ENCODE measurements at regions not wholly inside any gene's neighbourhood (a gene's known extent, or its start where the extent isn't known, plus 50 kb on each side); places are given as distances from the start of the nearest gene placed in this dataset.
A peak's percentile ranks its signal among the peaks of the same experiment; 100 is the strongest.

- H3K4me3 ChIP-seq = no peak overlapping the region
- no peak for DNase-seq
- ATAC-seq = no peak
- no peaks in the 10 kb centered on the region for H3K9me3 ChIP-seq
- TF ChIP-seq, protein P1, sequence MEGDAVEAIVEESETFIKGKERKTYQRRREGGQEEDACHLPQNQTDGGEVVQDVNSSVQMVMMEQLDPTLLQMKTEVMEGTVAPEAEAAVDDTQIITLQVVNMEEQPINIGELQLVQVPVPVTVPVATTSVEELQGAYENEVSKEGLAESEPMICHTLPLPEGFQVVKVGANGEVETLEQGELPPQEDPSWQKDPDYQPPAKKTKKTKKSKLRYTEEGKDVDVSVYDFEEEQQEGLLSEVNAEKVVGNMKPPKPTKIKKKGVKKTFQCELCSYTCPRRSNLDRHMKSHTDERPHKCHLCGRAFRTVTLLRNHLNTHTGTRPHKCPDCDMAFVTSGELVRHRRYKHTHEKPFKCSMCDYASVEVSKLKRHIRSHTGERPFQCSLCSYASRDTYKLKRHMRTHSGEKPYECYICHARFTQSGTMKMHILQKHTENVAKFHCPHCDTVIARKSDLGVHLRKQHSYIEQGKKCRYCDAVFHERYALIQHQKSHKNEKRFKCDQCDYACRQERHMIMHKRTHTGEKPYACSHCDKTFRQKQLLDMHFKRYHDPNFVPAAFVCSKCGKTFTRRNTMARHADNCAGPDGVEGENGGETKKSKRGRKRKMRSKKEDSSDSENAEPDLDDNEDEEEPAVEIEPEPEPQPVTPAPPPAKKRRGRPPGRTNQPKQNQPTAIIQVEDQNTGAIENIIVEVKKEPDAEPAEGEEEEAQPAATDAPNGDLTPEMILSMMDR (IDR thresholded peaks at IDR 0.05) = no peak
- no peak for TF ChIP-seq POLR2A (IDR thresholded peaks at IDR 0.05)
- H3K27me3 ChIP-seq = no peaks in the 10 kb centered on the region
- H3K27ac ChIP-seq = no peak overlapping the region
- WGBS (ENCODE audit: insufficient coverage, low coverage, low lambda C conversion rate, missing lambda C conversion rate) = 67% methylated on average over 5 of the region's 6 CpGs
- H3K4me1 ChIP-seq = no peaks in the 10 kb centered on the region
- intact Hi-C loops (cut with DNase I) = no loop called here
- no peaks in the 10 kb centered on the region for H3K36me3 ChIP-seq
Measured at GRCh38 chr4:112076919-112077608, 68.2 kb upstream of the FAM241A start.

GRCh38 chr4:112077743-112078142 lies 67.5 kb upstream of the FAM241A start:
- H3K27ac ChIP-seq = no peak overlapping the region
- 90% methylated on average over 2 of the region's 8 CpGs for WGBS (ENCODE audit: insufficient coverage, low coverage, low lambda C conversion rate, missing lambda C conversion rate)
- intact Hi-C loops (cut with DNase I) = no loop called here
- no peaks in the 10 kb centered on the region for H3K36me3 ChIP-seq
- no peak for DNase-seq
- H3K27me3 ChIP-seq = no peaks in the 10 kb centered on the region
- no peak for ATAC-seq
- no peak for TF ChIP-seq POLR2A (IDR thresholded peaks at IDR 0.05)
- TF ChIP-seq, protein P1 (IDR thresholded peaks at IDR 0.05) = no peak
- no peak overlapping the region for H3K4me3 ChIP-seq
- H3K9me3 ChIP-seq = no peaks in the 10 kb centered on the region
- H3K4me1 ChIP-seq = no peaks in the 10 kb centered on the region

GRCh38 chr4:112082954-112083586 lies 62.2 kb upstream of the FAM241A start:
- Histone ChIP-seq H3K9me3 (no peaks in the 10 kb centered on the region), H3K27ac (peak overlapping the region in 1 of 3 donors; percentile 61), H3K4me1 (peaks cover 0 to 4% (median 0%) of the 10 kb centered on the region in 4 donors), H3K4me3 (no peak overlapping the region), H3K27me3 (no peaks in the 10 kb centered on the region), H3K36me3 (no peaks in the 10 kb centered on the region)
- DNase-seq = no peak
- whole genome bisulfite sequencing (ENCODE audit: insufficient coverage, low coverage, low lambda C conversion rate, missing lambda C conversion rate) = 65% methylated on average over 2 of the region's 2 CpGs
- ATAC-seq = peak; percentile 43 to 96 (median 64)
- no peak for TF ChIP-seq POLR2A (IDR thresholded peaks at IDR 0.05)
- TF ChIP-seq, protein P1 (IDR thresholded peaks at IDR 0.05) = no peak
- intact Hi-C loops (cut with DNase I) = no loop called here

- Histone ChIP-seq H3K27me3 (no peaks in the 10 kb centered on the region), H3K36me3 (no peaks in the 10 kb centered on the region), H3K9me3 (no peaks in the 10 kb centered on the region), H3K27ac (peak overlapping the region in 1 of 3 donors; percentile 61), H3K4me1 (peaks cover 0 to 4% (median 0%) of the 10 kb centered on the region in 4 donors), H3K4me3 (no peak overlapping the region)
- 50% methylated on average over 3 of the region's 3 CpGs for WGBS (ENCODE audit: insufficient coverage, low coverage, low lambda C conversion rate, missing lambda C conversion rate)
- ATAC-seq = peak in 1 of 4 donors; percentile 10
- intact Hi-C loops (cut with DNase I) = no loop called here
- TF ChIP-seq POLR2A (IDR thresholded peaks at IDR 0.05) = no peak
- TF ChIP-seq, protein P1 (IDR thresholded peaks at IDR 0.05) = no peak
- DNase-seq = no peak
Measured at GRCh38 chr4:112083587-112084347, 61.5 kb upstream of the FAM241A start.

All from right lobe of liver (tissue), 6 donors.